ENCODE measurements at regions not wholly inside any gene's neighbourhood (a gene's known extent, or its start where the extent isn't known, plus 50 kb on each side); places are given as distances from the start of the nearest gene placed in this dataset.
A peak's percentile ranks its signal among the peaks of the same experiment; 100 is the strongest.

- peak overlapping the region in 1 of 3 experiments; percentile 71; a peak in 2 of 7 replicates for H3K27ac Mint-ChIP-seq
Observed at GRCh38 chr21:39040494-39041110, 142.6 kb downstream of the PSMG1 start.

More at GRCh38 chr21:39040494-39041110, 142.6 kb downstream of the PSMG1 start:
- Histone ChIP-seq H2BK120ac (ENCODE audit: low read depth, low read length, poor library complexity, severe bottlenecking) (no peak overlapping the region), H4K8ac (replicated peaks; ENCODE audit: insufficient read length, low read depth, low read length) (no peak overlapping the region), H3K14ac (ENCODE audit: insufficient read depth, low read length) (no peak overlapping the region), H2BK20ac (ENCODE audit: low read depth, low read length, poor library complexity, severe bottlenecking) (no peak overlapping the region), H3K79me2 (ENCODE audit: insufficient read depth, low read length) (no peaks in the 10 kb centered on the region), H2AFZ (ENCODE audit: low read length) (no peak overlapping the region), H3K4me1 (ENCODE audit: insufficient read depth, low read length) (no peaks in the 10 kb centered on the region), H3K9me3 (ENCODE audit: control insufficient read depth, low read depth, low read length) (no peaks in the 10 kb centered on the region), H4K20me1 (ENCODE audit: control insufficient read depth, insufficient read depth, insufficient read length) (no peaks in the 10 kb centered on the region), H3K27ac (ENCODE audit: insufficient read length, low read depth, low read length) (no peak overlapping the region), H2AK5ac (ENCODE audit: insufficient read length, low read length) (no peak overlapping the region), H3K23me2 (ENCODE audit: insufficient read length, low read depth, low read length, poor library complexity, severe bottlenecking) (no peaks in the 10 kb centered on the region), H3K23ac (ENCODE audit: insufficient read length, low read depth, low read length) (no peak overlapping the region), H2BK15ac (ENCODE audit: low read depth, low read length) (no peak overlapping the region), H3K79me1 (ENCODE audit: insufficient read depth, low read depth, low read length, poor library complexity, severe bottlenecking) (no peaks in the 10 kb centered on the region), H3K27me3 (ENCODE audit: insufficient read depth, low read length) (no peaks in the 10 kb centered on the region), H2BK12ac (ENCODE audit: insufficient read length, low read depth, low read length) (no peak overlapping the region), H3K18ac (ENCODE audit: insufficient read length, low read depth, low read length) (no peak overlapping the region), H3T11ph (ENCODE audit: low read length) (no peak overlapping the region), H4K5ac (ENCODE audit: insufficient read length, low read depth, low read length) (no peak overlapping the region), H3K4ac (ENCODE audit: low read depth, low read length) (no peak overlapping the region), H3K4me2 (ENCODE audit: insufficient read depth, insufficient read length, low read length) (no peak overlapping the region), H3K9ac (ENCODE audit: extremely low read depth, insufficient read length, low read length) (no peak overlapping the region), H2BK5ac (ENCODE audit: insufficient read length, low read length) (no peak overlapping the region), H3K56ac (ENCODE audit: insufficient read length, low read depth, low read length) (no peak overlapping the region), H4K91ac (ENCODE audit: insufficient read length, low read depth, low read length) (no peak overlapping the region)
- WGBS (ENCODE audit: extremely low coverage, insufficient read length, low lambda C conversion rate), result no CpG with 5 or more reads among the region's 5 CpGs
- no peak for TF ChIP-seq CTCF (conservative IDR thresholded peaks at IDR 0.05)
- Mint-ChIP-seq H3K9me3 (no peaks in the 10 kb centered on the region), H3K4me1 (peaks cover 6 to 9% of the 10 kb centered on the region in 2 experiments; a peak in 3 of 4 replicates), H3K36me3 (ENCODE audit: insufficient read depth in 1 of 3, low read depth in 3 of 3) (no peaks in the 10 kb centered on the region; a peak in 1 of 7 replicates), H3K27me3 (ENCODE audit: low read depth) (no peaks in the 10 kb centered on the region; the same call in 1 of the 2 replicates), H3K4me3 (no peak overlapping the region)
- no peak for DNase-seq
